ENCODE measurements at regions not wholly inside any gene's neighbourhood (a gene's known extent, or its start where the extent isn't known, plus 50 kb on each side); places are given as distances from the start of the nearest gene placed in this dataset.

DNA sequence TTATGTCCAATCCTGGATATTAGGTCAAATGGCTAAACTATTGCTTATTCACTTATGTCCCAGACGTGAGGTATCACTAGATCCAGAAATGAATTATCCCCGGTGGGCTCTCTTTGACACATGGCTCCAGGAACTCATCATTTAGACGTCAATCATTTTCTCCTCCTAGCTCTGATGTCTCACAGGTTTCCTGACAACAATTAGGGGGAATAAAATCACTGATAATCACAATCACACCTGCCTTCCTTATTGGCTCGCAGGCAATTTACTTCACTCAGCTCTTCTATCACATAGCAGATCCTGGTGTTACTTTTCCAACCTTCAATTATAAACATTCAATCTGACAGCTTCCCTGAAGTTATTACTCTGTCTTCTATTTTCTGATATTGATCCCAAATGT lies 634.0 kb upstream of the TENM4 start:
- TF ChIP-seq FOS (IDR thresholded peaks at IDR 0.05; ENCODE audit: borderline replicate concordance, insufficient read depth, low read length) (no peak), POLR2AphosphoS5 (IDR thresholded peaks at IDR 0.05; ENCODE audit: insufficient read depth, low read depth, low read length) (no peak), POLR2A (IDR thresholded peaks at IDR 0.05; ENCODE audit: low read depth, low read length) (no peak), EZH2 (IDR thresholded peaks at IDR 0.05; ENCODE audit: borderline replicate concordance, low read depth, low read length, severe bottlenecking) (no peak), GATA2 (IDR thresholded peaks at IDR 0.05; ENCODE audit: insufficient read depth, insufficient read length, low read depth, low read length) (no peak), MYC (IDR thresholded peaks at IDR 0.05; ENCODE audit: low read depth, low read length) (no peak)
- TF ChIP-seq, protein P1, sequence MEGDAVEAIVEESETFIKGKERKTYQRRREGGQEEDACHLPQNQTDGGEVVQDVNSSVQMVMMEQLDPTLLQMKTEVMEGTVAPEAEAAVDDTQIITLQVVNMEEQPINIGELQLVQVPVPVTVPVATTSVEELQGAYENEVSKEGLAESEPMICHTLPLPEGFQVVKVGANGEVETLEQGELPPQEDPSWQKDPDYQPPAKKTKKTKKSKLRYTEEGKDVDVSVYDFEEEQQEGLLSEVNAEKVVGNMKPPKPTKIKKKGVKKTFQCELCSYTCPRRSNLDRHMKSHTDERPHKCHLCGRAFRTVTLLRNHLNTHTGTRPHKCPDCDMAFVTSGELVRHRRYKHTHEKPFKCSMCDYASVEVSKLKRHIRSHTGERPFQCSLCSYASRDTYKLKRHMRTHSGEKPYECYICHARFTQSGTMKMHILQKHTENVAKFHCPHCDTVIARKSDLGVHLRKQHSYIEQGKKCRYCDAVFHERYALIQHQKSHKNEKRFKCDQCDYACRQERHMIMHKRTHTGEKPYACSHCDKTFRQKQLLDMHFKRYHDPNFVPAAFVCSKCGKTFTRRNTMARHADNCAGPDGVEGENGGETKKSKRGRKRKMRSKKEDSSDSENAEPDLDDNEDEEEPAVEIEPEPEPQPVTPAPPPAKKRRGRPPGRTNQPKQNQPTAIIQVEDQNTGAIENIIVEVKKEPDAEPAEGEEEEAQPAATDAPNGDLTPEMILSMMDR (IDR thresholded peaks at IDR 0.05; ENCODE audit: extremely low read depth in 1 of 2, insufficient read depth in 1 of 2, low read depth in 1 of 2, low read length in 2 of 2), result no peak
- TF ChIP-seq, protein P2, sequence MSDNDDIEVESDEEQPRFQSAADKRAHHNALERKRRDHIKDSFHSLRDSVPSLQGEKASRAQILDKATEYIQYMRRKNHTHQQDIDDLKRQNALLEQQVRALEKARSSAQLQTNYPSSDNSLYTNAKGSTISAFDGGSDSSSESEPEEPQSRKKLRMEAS (IDR thresholded peaks at IDR 0.05; ENCODE audit: insufficient read depth, insufficient read length), result no peak
